Upper lobe of left lung (tissue), 6 donors: ENCODE measurements at regions not wholly inside any gene's neighbourhood (a gene's known extent, or its start where the extent isn't known, plus 50 kb on each side); places are given as distances from the start of the nearest gene placed in this dataset.

ENCODE experiments used
- ATAC-seq, 2 donors: fragments of 200-7000 bp; cut with Tn5 transposase; one replicate each; pipeline ENCODE4 v1.9.1; 2022; ENCODE audit warnings: mild to moderate bottlenecking in 2 of 2, moderate library complexity in 2 of 2; ENCODE audit not compliant: low FRiP score in 2 of 2
- DNase-seq, 2 donors: peaks; one replicate each; pipeline ENCODE4 v3.0.0-alpha.2; 2019 to 2020
- H3K27ac ChIP-seq, 4 donors: fragments of 200-600 bp; sonication (generic); one replicate each; pipeline ENCODE4 v1.5.1; 2016 to 2019
- H3K27me3 ChIP-seq, 4 donors: fragments of 200-600 bp; sonication (generic); one replicate each; pipeline ENCODE4 v1.5.1; 2017 to 2019
- H3K36me3 ChIP-seq, 4 donors: fragments of 200-600 bp; sonication (generic); one replicate each; pipeline ENCODE4 v1.5.1; 2016 to 2019
- H3K4me1 ChIP-seq, 4 donors: fragments of 200-600 bp; sonication (generic); one replicate each; pipeline ENCODE4 v1.5.1; 2018 to 2019
- H3K4me3 ChIP-seq, 4 donors: fragments of 200-600 bp; sonication (generic); one replicate each; pipeline ENCODE4 v1.5.1; 2017 to 2019; ENCODE audit warnings: mild to moderate bottlenecking in 2 of 4, moderate library complexity in 1 of 4
- H3K9me3 ChIP-seq, 4 donors: fragments of 200-600 bp; sonication (generic); one replicate each; pipeline ENCODE4 v1.5.1; 2018 to 2019
- EP300 ChIP-seq, 4 donors: sonication (generic); formaldehyde crosslinking; IDR thresholded peaks; one replicate each; pipeline ENCODE4 v1.5.1; 2017; ENCODE audit warnings: antibody characterized with exemption in 4 of 4, control low read depth in 2 of 4
- POLR2A ChIP-seq, 4 donors: fragments of 450-650 bp; IDR thresholded peaks; one replicate each; pipeline ENCODE4 v1.5.1; 2016 to 2017; ENCODE audit warnings: antibody characterized with exemption in 4 of 4, mild to moderate bottlenecking in 2 of 4
- POLR2AphosphoS5 ChIP-seq, 2 donors: sonication (generic); formaldehyde crosslinking; IDR thresholded peaks; one replicate each; pipeline ENCODE4 v1.5.1; 2017; ENCODE audit warnings: antibody characterized with exemption in 2 of 2
- WGBS, 2 donors: methylation state at CpG; one replicate each; pipeline ENCODE4 v1.1.5; 2017 to 2018; 5-methylcytosine and 5-hydroxymethylcytosine counted together
- TF ChIP-seq, protein P1 (sequence below), 6 experiments: fragments of 450-650 bp in 4 of 6; fragments of 200-600 bp in 2 of 6; sonication (generic) in 2 of 6; IDR thresholded peaks; one replicate each; pipeline ENCODE4 v1.5.1; 2016 to 2019; ENCODE audit warnings: antibody characterized with exemption in 6 of 6
- donor health status: DM: no; HTN: no; CAD: no; lungs with moderate emphysema.
- donor health status: DM: no; HTN: yes; CAD: no; lungs with severe emphysema.

DNA sequence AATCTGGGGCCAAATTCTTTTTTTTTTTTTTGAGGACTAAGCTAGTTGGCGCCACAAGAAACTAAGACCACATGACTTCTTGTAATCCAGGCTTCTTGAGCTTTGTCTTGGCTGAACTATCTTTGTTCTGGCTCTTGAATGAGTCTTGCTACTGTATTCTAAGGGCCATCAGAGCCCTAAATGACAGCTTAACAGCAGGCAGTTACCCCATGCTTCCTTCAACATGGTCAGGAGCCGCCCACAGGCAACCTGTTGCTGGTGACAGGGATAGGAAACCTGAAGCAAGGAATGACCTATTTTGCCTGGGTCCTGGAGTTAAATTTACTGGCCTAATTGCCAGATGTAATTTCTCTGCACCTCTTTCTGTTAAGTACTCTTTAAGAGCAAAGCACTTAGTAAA is 188.2 kb upstream of the PLXNA2 start:
- Histone ChIP-seq H3K36me3 (no peaks in the 10 kb centered on the region), H3K27ac (no peak overlapping the region), H3K9me3 (no peaks in the 10 kb centered on the region), H3K4me3 (no peak overlapping the region), H3K27me3 (no peaks in the 10 kb centered on the region), H3K4me1 (peaks cover 0 to 6% (median 2%) of the 10 kb centered on the region in 4 donors)
- ATAC-seq (peak in 1 of 2 donors; percentile 39), DNase-seq (peak in 1 of 2 donors; percentile 61)
- TF ChIP-seq EP300 (IDR thresholded peaks at IDR 0.05): no peak
- no peak for TF ChIP-seq POLR2A (IDR thresholded peaks at IDR 0.05)
- no peak for TF ChIP-seq POLR2AphosphoS5 (IDR thresholded peaks at IDR 0.05)
- TF ChIP-seq, protein P1, sequence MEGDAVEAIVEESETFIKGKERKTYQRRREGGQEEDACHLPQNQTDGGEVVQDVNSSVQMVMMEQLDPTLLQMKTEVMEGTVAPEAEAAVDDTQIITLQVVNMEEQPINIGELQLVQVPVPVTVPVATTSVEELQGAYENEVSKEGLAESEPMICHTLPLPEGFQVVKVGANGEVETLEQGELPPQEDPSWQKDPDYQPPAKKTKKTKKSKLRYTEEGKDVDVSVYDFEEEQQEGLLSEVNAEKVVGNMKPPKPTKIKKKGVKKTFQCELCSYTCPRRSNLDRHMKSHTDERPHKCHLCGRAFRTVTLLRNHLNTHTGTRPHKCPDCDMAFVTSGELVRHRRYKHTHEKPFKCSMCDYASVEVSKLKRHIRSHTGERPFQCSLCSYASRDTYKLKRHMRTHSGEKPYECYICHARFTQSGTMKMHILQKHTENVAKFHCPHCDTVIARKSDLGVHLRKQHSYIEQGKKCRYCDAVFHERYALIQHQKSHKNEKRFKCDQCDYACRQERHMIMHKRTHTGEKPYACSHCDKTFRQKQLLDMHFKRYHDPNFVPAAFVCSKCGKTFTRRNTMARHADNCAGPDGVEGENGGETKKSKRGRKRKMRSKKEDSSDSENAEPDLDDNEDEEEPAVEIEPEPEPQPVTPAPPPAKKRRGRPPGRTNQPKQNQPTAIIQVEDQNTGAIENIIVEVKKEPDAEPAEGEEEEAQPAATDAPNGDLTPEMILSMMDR (IDR thresholded peaks at IDR 0.05): no peak
- 48 to 62% methylated on average over 2 of the region's 2 CpGs for WGBS, 2 donors

DNA sequence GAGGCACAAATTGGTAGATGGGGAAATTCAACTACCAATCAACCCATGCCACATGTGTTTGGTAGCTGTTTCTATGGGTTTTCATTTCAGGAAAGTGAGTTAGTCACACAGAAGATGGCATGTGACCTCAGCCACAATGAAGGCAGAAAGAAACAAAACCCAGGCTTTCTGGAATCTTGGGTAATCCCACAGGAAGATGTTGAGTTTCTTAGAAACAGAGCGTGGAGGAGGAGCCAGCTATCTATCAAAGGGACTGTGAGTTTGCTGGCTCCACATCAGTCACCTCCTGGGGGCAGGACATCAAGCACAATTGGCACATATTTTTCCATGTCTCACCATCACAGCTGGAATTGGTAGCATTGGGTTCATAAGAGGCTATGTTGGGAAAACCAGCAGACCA is 188.9 kb upstream of the PLXNA2 start:
- WGBS, 2 donors: 90 to 93% methylated on average over 1 of the region's 1 CpG
- no peaks in the 10 kb centered on the region for H3K9me3 ChIP-seq
- DNase-seq: no peak
- no peak overlapping the region for H3K4me3 ChIP-seq
- H3K36me3 ChIP-seq: no peaks in the 10 kb centered on the region
- ATAC-seq: no peak
- no peaks in the 10 kb centered on the region for H3K27me3 ChIP-seq
- TF ChIP-seq, protein P1 (IDR thresholded peaks at IDR 0.05): no peak
- TF ChIP-seq POLR2AphosphoS5 (IDR thresholded peaks at IDR 0.05) (no peak), POLR2A (IDR thresholded peaks at IDR 0.05) (no peak), EP300 (IDR thresholded peaks at IDR 0.05) (no peak)
- H3K4me1 ChIP-seq: peaks cover 0 to 6% (median 2%) of the 10 kb centered on the region in 4 donors
- no peak overlapping the region for H3K27ac ChIP-seq

DNA sequence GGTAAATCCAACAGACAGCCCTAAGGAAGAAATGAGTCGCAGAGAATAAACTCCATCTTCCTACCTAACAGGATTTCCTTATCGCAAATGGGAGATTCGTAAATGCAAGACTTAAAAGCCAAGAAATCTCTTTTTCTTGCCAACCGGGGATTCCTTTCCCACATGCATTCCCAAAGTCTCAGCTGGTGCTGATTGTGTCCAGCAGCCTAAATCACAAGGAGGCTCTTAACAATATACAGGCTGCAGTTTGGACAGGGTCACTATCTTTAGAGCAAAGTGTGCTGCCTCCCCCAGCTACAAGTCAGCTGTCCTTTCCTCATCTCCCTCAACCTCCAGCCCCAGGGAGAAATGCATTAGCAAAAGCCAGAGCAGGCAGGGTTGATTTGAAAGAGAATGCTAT is 189.8 kb upstream of the PLXNA2 start:
- TF ChIP-seq POLR2AphosphoS5 (IDR thresholded peaks at IDR 0.05) (no peak), EP300 (IDR thresholded peaks at IDR 0.05) (no peak), POLR2A (IDR thresholded peaks at IDR 0.05) (no peak)
- TF ChIP-seq, protein P1 (IDR thresholded peaks at IDR 0.05): no peak
- H3K27me3 ChIP-seq: no peaks in the 10 kb centered on the region
- H3K27ac ChIP-seq: no peak overlapping the region
- no peaks in the 10 kb centered on the region for H3K36me3 ChIP-seq
- ATAC-seq (no peak), DNase-seq (no peak)
- H3K4me1 ChIP-seq: peaks cover 0 to 6% (median 2%) of the 10 kb centered on the region in 4 donors
- no peaks in the 10 kb centered on the region for H3K9me3 ChIP-seq
- no peak overlapping the region for H3K4me3 ChIP-seq
- 75 to 83% methylated on average over 4 of the region's 4 CpGs for WGBS, 2 donors

DNA sequence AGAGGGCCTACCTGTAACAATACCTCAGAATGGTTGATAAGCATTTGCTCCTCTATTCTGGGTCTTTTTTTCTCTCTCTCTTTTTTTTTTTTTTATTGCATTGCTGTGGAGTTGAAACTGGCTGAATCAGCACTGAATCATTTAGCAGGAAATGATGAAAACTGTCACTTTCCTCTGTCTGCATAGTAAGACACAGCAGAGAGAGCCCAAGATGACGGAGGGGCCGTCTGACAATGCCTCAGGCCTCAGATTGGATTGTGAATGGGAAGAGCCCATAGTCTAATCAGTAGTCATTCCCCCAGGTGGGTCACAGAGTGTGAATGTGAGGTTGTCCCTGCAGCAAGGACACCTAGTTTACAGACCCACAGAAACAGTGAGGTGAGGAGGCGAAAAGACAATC is 193.2 kb upstream of the PLXNA2 start:
- TF ChIP-seq POLR2A (IDR thresholded peaks at IDR 0.05): no peak
- TF ChIP-seq, protein P1 (IDR thresholded peaks at IDR 0.05): no peak
- TF ChIP-seq EP300 (IDR thresholded peaks at IDR 0.05): no peak
- TF ChIP-seq POLR2AphosphoS5 (IDR thresholded peaks at IDR 0.05): no peak
- WGBS, 2 donors: 53 to 54% methylated on average over 3 of the region's 3 CpGs
- Histone ChIP-seq H3K27me3 (no peaks in the 10 kb centered on the region), H3K9me3 (no peaks in the 10 kb centered on the region), H3K27ac (no peak overlapping the region), H3K4me1 (peaks cover 0 to 6% (median 2%) of the 10 kb centered on the region in 4 donors), H3K36me3 (no peaks in the 10 kb centered on the region), H3K4me3 (no peak overlapping the region)
- DNase-seq (no peak), ATAC-seq (no peak)

DNA sequence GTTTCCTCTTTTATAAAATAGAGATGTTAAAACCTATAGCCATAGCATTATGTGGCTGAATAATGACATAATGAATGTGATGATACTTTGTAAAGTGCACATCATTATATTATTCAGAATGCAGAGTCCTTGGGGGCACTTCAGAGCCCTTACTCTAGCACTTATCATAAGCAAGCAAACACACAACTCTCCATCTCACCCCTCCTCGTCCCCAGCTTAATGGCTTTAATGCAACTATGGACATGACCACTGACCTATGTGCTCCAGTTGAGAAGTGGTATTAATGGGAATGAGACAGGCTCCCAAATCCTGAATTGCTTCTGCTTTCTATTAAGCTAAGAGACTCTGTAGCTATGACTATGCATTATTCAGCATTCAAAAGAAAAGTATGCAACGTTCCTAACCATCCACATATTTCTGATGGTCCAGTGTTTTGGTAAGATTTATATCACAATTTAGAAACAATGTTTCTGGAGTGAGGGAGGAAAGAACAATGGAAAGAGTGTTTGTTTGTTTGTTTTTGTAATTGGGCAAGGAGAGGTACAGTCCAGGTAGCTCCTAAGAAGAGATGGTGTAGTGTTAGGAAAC is 194.0 kb upstream of the PLXNA2 start:
- H3K36me3 ChIP-seq: no peaks in the 10 kb centered on the region
- 25 to 46% methylated on average over 2 of the region's 2 CpGs for WGBS, 2 donors
- no peaks in the 10 kb centered on the region for H3K4me1 ChIP-seq
- H3K9me3 ChIP-seq: peaks cover 0 to 6% (median 0%) of the 10 kb centered on the region in 4 donors
- TF ChIP-seq POLR2AphosphoS5 (IDR thresholded peaks at IDR 0.05) (no peak), POLR2A (IDR thresholded peaks at IDR 0.05) (no peak), EP300 (IDR thresholded peaks at IDR 0.05) (no peak)
- TF ChIP-seq, protein P1 (IDR thresholded peaks at IDR 0.05): no peak
- no peak overlapping the region for H3K27ac ChIP-seq
- DNase-seq: no peak
- no peak for ATAC-seq
- H3K27me3 ChIP-seq: no peaks in the 10 kb centered on the region
- no peak overlapping the region for H3K4me3 ChIP-seq
